ENCODE measurements at regions not wholly inside any gene's neighbourhood (a gene's known extent, or its start where the extent isn't known, plus 50 kb on each side); places are given as distances from the start of the nearest gene placed in this dataset.

- no peak for TF ChIP-seq ZEB1 (IDR thresholded peaks at IDR 0.05; ENCODE audit: insufficient replicate concordance, low read depth)
- TF ChIP-seq MAFK (conservative IDR thresholded peaks at IDR 0.05 in 1 of 2, IDR thresholded peaks at IDR 0.05 in 1 of 2; ENCODE audit: low read length in 2 of 2), result peak; percentile 12 to 15; a peak in 1 of 4 replicates
- no peak for TF ChIP-seq KDM5B (CRISPR knock-in tag; IDR thresholded peaks at IDR 0.05; ENCODE audit: borderline replicate concordance)
- no peak for TF ChIP-seq TBX3 (IDR thresholded peaks at IDR 0.05; ENCODE audit: borderline replicate concordance)
- no peak for TF ChIP-seq DMTF1 (CRISPR knock-in tag; IDR thresholded peaks at IDR 0.05)
- no peak for TF ChIP-seq HOXA9 (CRISPR knock-in tag; IDR thresholded peaks at IDR 0.05; ENCODE audit: borderline replicate concordance)
- no peak for TF ChIP-seq ZGPAT (CRISPR knock-in tag; IDR thresholded peaks at IDR 0.05)
- no peak for TF ChIP-seq ZNF160 (CRISPR knock-in tag; IDR thresholded peaks at IDR 0.05)
- no peak for TF ChIP-seq ZNF331 (CRISPR knock-in tag; IDR thresholded peaks at IDR 0.05)
- no peak for TF ChIP-seq NAIF1 (CRISPR knock-in tag; IDR thresholded peaks at IDR 0.05; ENCODE audit: borderline replicate concordance)
- TF ChIP-seq CTCF (CRISPR knock-in tag; IDR thresholded peaks at IDR 0.05), result peak; percentile 83
- no peak for TF ChIP-seq ZNF614 (CRISPR knock-in tag; IDR thresholded peaks at IDR 0.05; ENCODE audit: borderline replicate concordance)
- peak; percentile 89 for TF ChIP-seq XRCC5 (optimal IDR thresholded peaks at IDR 0.05; ENCODE audit: low read length)
- TF ChIP-seq ZNF879 (CRISPR knock-in tag; IDR thresholded peaks at IDR 0.05), result no peak
- TF ChIP-seq ZFAT (CRISPR knock-in tag; conservative IDR thresholded peaks at IDR 0.05), result no peak
- TF ChIP-seq SMC3 (IDR thresholded peaks at IDR 0.05; ENCODE audit: low read length), result peak; percentile 82
- no peak for TF ChIP-seq ZNF567 (CRISPR knock-in tag; IDR thresholded peaks at IDR 0.05; ENCODE audit: borderline replicate concordance)
- TF ChIP-seq ARID5B (CRISPR knock-in tag; IDR thresholded peaks at IDR 0.05), result no peak
- 0 out of 2 replicates have a peak, but pooled peaks have one; percentile 17 for TF ChIP-seq ZNF83 (CRISPR knock-in tag; IDR thresholded peaks at IDR 0.05; ENCODE audit: borderline replicate concordance)
- peak; percentile 67 for TF ChIP-seq STAG1 (CRISPR knock-in tag; IDR thresholded peaks at IDR 0.05)
These were observed 52.6 kb upstream of the MAFB start (continued) for GRCh38 chr20:40741507-40742106.
